ENCODE measurements at regions not wholly inside any gene's neighbourhood (a gene's known extent, or its start where the extent isn't known, plus 50 kb on each side); places are given as distances from the start of the nearest gene placed in this dataset.

GRCh38 chr11:112355726-112356125 lies 95.1 kb upstream of the PLET1 start:
- DNase-seq (ENCODE audit: low read depth, low spot score), result no peak

DNA sequence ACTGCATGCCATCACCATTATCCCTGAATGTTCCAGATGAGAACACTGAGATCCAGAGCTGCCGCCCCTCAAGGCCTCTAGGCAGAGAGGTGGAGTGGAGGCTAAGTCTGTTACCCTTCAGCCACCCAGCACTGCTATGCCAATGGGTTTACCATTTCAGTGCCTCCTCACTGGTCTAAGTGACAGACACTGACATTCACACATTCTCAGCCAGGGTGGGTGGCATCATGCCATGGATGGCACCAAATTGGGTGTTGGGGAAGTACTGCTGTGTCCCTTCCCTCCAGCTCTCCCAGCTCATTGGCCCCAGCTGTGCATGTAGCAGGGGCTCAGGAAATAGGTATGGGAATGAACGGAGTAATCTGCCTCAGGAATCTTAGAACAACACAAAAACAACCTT lies 96.8 kb upstream of the PLET1 start:
- no peak for DNase-seq (ENCODE audit: low read depth, low spot score)

- no peak for DNase-seq (ENCODE audit: low read depth, low spot score)
Observed at GRCh38 chr11:112361396-112361795, 100.7 kb upstream of the PLET1 start.

- DNase-seq (ENCODE audit: low read depth, low spot score), result no peak
Observed at GRCh38 chr11:112363527-112363926, 102.9 kb upstream of the PLET1 start.

DNA sequence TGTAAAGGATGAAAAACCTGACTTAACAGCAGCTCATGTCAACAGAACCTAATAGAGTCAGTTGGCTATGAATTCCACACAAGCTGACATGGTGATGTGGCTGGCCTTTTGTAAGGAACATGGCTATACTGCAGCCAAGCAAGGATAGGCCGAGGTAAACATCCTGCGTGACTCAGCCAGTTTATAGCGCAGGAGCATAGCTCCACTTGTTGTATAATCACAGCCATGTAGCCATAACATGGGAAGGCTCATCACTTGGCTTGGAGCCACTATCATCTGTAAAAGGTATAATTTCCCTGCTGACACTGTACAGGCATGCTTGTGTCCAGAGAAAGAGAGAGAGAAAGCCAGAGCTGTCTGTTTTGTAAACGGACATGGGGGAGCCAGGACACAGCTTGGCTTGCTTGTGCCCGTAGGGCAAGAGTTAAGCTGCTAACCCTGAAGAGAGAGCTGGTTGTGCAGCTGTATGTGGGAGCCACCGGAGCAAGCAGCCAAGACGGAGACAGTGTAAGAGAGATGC lies 104.4 kb upstream of the PLET1 start:
- no peak for DNase-seq (ENCODE audit: low read depth, low spot score)

DNA sequence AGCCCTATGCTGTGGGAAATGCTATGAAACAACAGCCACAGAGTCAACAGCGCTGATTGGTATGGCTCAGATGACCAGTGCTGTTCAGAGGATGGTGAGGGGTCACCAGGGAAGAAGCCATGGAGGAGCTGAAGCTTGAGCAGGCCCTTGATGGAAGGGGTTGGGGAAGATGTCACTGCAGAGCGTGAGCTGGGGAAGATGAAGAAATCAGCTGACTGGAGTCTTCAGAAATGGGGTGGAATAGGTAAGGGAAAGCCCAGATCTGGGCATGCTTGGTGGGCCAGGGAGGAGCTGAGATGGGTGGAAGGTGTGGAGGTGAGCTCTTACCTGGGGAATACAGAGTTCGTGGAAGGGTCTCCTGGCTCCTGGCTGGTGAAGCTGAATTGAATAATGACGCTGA lies 105.4 kb upstream of the PLET1 start:
- DNase-seq (ENCODE audit: low read depth, low spot score), result no peak

GRCh38 chr11:112366777-112367176 lies 106.1 kb upstream of the PLET1 start:
- no peak for DNase-seq (ENCODE audit: low read depth, low spot score)

GRCh38 chr11:112367461-112367860 lies 106.8 kb upstream of the PLET1 start:
- DNase-seq (ENCODE audit: low read depth, low spot score), result no peak

GRCh38 chr11:112367895-112368294 lies 107.2 kb upstream of the PLET1 start:
- no peak for DNase-seq (ENCODE audit: low read depth, low spot score)

DNA sequence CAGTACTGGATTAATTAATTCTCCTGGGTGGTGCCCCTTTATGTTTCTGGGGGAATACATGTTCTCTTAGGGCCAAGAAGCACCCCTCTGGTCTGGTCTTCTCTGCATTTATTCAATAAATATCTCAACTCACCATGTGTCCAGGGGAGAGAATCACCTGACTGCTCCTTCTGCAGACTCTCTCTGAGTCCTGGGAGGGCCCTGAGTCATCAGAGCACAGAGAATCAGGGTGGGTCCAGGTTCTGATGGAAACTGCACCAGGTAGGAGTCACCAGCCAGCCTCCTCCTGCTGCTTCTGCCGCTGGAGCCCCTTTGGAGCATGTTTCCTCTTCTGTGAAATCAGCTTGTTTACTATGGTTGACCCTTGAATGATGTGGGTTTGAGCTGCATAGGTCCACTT lies 107.7 kb upstream of the PLET1 start:
- no peak for DNase-seq (ENCODE audit: low read depth, low spot score)

GRCh38 chr11:112369374-112369773 lies 108.7 kb upstream of the PLET1 start:
- DNase-seq (ENCODE audit: low read depth, low spot score), result no peak

GRCh38 chr11:112369916-112370315 lies 109.3 kb upstream of the PLET1 start:
- no peak for DNase-seq (ENCODE audit: low read depth, low spot score)

DNA sequence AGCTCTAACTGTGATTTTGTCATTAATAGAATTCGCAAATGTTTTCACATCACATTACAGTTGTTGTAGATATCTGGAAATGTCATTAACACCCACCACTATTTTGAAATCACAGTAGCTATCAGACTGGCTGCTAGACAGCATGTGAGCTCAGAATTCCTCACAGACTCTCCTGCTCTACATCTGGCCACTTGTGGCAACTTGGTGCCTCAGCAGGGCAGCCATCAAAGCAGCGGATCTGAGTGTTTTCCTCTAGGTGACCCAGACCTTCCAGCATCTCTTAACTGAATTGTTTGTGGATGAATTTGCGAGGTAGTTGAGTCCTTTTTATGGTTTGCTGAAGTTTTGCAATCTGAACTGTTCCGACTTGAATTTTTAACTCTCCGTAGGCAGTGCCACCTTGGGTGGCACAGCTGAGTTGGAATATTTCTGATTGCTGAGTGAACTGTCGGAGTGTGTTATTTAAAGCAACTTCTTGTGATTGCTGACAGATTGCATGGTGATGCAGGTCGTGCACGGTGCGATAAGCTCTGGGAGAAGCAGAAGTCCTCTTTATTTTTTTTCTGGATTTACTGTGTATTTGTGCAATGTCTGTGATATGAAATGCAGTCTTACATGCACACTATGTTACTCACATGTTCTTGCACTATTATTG lies 114.0 kb upstream of the PLET1 start:
- no peak for DNase-seq (ENCODE audit: low read depth, low spot score)

- no peak for DNase-seq (ENCODE audit: low read depth, low spot score)
Observed at GRCh38 chr11:112377946-112378345, 117.3 kb upstream of the PLET1 start.

DNA sequence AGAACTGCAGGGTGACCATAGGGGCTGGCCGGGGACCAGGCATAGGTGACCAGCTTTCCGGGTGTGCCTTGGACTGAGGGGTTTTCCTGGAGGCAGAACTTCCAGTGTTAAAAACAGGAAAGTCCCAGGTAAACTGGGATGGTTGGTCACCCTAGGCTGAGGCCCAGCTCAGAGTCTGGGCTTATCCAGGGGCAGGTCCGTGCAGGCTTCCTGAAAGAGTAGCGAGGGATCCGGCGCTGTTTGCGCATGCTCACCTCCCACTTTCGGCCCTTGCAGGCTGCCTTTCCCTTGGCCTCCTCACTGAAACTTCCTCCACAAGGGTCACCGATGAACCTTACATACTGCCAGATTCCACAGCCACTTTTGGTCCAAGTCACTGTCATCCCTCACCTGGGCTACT lies 119.8 kb upstream of the PLET1 start:
- no peak for DNase-seq (ENCODE audit: low read depth, low spot score)

DNA sequence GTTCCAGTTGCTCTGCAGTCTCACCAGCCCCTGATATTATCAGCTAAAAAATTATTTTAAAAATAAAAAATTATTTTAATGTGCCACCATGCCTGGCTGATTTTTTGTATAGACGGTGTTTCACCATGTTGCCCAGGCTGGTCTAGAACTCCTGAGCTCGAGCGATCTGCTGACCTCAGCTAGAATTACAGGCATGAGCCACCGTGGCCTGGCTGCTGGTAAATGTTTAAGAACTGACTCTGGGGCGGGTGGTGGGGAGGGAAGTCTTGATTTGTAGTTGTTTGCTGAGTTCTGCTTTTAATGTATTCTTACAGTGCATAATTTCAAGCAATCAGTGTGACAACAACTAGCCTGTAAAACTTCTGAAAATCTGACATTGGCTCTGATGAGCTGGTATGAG lies 120.9 kb upstream of the PLET1 start:
- DNase-seq (ENCODE audit: low read depth, low spot score), result no peak

DNA sequence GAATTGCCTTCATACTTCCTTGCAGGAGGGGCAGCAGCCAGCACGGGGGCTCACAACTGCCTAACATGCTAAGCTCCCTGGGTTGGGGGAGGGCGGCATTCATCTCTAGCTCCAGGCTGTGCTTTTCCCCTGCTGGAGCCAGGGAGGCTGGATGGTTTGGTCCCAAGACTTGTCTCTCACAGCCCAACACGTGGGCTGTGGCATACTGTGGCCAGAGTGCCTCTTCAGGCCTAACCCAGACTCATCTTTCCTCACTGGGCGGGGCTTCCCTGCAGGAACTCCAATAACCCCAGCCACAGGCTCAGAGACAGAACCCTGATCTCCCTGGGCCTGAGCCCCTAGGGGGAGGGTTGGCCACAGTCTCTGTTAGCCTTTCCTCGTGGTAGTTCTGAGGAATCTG lies 121.9 kb upstream of the PLET1 start:
- DNase-seq (ENCODE audit: low read depth, low spot score), result no peak

DNA sequence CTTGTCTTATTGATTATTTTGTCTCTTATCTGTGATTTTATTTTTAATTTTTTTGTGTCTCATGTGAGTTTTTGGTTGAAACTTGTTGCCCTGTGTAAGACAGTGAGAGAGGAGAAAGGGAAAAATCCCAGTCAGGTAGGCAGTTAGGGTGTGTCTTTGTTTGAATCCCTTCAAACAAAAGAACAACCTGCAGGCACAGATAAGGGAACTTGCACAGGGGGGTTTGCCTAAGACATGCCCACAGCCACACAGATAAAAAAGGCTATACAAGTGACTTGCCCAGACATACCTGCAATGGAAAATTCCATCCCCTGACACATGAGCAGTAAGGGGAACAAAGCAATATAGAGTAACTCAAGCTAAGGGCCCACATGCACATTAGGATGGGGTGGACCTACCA lies 127.8 kb upstream of the PLET1 start:
- DNase-seq (ENCODE audit: low read depth, low spot score), result no peak

DNA sequence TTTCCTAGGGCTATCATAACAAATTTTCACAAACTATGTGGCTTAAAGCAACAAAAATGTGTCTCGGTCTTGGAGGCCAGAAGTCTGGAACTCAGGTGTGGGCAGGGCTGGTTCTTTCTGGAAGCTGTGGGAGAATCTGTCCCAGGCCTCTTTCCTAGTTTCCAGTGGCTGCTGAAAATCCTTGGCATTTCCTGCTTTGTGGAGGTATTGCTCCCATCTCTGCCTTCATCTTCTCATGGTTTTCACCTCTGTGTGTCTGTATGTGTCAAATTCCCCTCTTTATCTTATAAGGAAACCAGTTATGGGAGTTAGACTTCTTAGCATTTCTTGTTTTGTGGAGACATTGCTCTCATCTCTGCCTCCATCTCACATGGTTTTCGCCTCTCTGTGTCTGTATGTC lies 130.4 kb upstream of the PLET1 start:
- DNase-seq (ENCODE audit: low read depth, low spot score), result no peak

DNA sequence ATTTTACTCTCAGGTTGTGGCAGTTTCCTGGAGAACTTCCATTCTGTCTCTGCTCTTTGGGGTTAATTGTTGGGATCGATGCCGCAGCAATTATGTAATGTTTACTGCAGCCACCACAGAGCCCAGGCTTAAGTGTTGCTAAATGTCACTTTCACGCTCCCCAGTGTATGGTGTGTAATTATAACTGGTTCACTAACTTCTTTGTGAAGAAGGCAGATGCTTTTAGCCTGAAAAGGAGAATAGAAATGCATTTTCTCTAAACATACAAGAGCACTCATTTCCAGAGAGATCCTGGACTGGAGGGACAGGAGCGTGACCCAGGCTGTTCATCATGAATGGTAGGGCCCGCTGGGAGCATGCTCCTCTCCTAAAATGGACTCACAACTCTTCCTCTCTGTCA lies 132.2 kb upstream of the PLET1 start:
- DNase-seq (ENCODE audit: low read depth, low spot score), result no peak

DNA sequence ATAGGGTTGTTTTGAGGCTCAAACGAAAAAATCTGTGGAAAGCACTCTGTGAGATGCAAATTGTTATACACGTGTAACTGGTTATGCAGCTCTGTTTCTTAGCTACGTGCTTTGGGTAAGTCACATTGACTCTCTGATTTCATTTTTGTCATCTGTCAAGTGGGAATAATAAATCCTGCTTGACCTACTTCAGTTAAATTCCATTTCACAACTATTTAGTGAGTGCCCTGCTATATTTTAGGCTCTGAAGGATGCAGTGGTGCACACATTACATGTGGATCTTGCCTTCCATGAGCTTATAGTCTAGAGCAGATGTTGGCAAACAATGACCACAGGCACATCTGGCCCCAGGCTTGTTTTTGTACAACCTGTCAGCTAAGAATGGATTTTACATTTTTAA lies 133.6 kb upstream of the PLET1 start:
- DNase-seq (ENCODE audit: low read depth, low spot score), result no peak

DNA sequence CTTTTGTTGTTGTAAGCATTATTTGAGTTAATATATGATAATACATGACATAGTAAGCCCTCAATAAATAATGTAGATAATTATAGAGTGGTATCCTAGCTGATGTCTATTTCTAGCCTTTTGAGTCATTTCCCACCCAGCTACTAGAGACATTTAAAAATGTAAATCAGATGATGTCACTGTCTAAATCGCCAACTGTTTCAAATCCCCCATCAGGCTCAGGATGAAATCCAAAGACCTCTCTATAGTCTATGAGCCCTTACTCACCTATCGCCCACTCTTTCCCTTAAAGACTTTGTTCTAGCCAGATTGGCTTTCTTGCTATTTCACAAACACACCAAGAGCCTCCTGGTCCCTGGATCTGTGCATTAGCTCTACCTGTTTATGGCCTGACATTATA lies 135.4 kb upstream of the PLET1 start:
- DNase-seq (ENCODE audit: low read depth, low spot score), result no peak

DNA sequence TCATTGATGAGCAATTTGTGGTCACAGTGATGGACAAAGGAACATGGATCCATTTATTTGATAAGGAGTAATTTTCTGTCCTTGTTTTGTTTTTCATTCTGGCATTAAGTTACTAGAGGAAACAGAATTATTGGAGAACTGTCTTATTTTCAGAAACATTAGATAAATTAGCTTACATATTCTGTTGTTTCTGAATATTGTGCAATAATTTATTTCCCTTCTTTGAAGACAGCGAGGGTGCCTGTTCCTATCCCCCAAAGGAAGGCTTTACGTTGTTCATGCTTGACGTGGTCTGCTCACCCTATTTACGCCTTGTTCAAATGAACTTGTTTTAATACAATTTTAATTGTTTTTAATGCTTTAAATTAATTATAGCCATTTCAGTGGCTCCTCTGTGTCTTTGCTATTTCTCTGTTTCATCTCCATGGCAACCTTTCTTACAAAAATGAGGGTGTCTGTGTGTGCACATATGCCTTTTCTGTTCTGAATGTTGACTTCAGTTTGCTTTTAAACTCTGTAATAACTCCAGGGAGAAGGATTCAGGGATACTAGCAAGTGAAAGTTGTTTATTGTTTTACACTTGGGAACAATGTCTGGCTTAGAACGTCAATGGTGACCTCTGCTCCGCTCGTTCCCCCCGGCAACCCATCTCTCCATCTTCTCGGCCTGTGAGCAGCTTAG lies 138.3 kb upstream of the PLET1 start:
- no peak for DNase-seq (ENCODE audit: low read depth, low spot score)
